ENCODE measurements at regions not wholly inside any gene's neighbourhood (a gene's known extent, or its start where the extent isn't known, plus 50 kb on each side); places are given as distances from the start of the nearest gene placed in this dataset.

DNA sequence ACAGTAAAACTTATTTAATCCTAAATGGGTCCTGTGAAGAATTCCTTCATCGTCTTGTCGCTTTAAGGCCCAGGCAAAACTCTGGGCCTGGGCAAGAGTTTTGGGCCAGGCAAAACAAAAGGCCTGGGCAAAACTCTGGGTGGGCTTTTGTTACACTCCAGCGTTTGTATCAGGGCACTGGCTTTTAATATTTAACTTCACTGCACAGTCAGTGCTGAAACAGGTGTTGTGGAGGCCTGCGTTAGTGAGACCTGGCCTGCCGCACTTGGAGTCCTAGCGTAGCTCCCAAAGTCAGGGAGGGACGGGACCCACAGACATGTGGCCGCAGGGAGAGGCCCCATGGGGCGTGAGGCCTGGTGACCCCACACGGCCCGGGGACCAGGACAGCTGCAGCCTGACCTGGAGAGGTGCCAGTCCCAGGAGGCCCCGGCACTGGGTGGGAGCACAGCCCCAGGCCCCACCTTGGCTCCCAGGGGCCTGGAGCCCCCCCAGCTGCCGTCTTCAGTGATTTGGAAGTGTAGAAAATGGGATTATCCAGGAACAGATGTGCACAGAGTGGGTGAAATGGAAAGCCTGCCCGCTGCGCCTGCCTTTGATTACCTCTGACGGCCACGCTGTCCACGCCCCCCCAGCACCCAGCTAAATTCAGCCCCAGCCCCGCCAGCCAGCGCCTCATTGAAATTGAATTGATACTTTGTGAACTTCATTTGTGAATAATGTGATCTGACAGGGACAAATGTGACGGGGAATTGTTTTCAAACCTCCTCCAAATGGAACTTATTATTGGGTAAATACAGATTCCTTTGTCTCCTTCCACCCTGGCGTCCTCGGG lies 132.9 kb upstream of the NKX1-1 start:
- TF ChIP-seq, protein P1, sequence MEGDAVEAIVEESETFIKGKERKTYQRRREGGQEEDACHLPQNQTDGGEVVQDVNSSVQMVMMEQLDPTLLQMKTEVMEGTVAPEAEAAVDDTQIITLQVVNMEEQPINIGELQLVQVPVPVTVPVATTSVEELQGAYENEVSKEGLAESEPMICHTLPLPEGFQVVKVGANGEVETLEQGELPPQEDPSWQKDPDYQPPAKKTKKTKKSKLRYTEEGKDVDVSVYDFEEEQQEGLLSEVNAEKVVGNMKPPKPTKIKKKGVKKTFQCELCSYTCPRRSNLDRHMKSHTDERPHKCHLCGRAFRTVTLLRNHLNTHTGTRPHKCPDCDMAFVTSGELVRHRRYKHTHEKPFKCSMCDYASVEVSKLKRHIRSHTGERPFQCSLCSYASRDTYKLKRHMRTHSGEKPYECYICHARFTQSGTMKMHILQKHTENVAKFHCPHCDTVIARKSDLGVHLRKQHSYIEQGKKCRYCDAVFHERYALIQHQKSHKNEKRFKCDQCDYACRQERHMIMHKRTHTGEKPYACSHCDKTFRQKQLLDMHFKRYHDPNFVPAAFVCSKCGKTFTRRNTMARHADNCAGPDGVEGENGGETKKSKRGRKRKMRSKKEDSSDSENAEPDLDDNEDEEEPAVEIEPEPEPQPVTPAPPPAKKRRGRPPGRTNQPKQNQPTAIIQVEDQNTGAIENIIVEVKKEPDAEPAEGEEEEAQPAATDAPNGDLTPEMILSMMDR (IDR thresholded peaks at IDR 0.05; ENCODE audit: borderline replicate concordance, insufficient read depth, low read depth, low read length) = no peak
- no peak overlapping the region for H3K4me3 ChIP-seq (ENCODE audit: low read depth, low read length)

DNA sequence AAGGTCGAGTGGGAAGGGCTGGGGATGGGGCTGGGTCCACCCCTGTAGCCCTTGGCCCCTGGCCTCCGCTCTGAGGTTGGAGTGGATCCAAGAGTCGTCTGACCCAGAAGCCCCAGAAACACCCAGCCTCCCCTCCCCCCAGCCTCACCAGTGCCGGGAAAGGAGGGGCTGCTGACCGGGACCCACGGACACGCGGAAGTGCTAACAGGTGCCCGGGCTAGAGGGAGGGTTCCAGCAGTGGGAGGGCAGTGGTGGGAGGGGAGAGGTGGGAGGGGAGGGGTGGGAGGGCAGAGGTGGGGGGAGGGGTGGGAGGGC lies 131.8 kb upstream of the NKX1-1 start:
- TF ChIP-seq, protein P1 (IDR thresholded peaks at IDR 0.05; ENCODE audit: borderline replicate concordance, insufficient read depth, low read depth, low read length) = no peak
- no peak overlapping the region for H3K4me3 ChIP-seq (ENCODE audit: low read depth, low read length)

DNA sequence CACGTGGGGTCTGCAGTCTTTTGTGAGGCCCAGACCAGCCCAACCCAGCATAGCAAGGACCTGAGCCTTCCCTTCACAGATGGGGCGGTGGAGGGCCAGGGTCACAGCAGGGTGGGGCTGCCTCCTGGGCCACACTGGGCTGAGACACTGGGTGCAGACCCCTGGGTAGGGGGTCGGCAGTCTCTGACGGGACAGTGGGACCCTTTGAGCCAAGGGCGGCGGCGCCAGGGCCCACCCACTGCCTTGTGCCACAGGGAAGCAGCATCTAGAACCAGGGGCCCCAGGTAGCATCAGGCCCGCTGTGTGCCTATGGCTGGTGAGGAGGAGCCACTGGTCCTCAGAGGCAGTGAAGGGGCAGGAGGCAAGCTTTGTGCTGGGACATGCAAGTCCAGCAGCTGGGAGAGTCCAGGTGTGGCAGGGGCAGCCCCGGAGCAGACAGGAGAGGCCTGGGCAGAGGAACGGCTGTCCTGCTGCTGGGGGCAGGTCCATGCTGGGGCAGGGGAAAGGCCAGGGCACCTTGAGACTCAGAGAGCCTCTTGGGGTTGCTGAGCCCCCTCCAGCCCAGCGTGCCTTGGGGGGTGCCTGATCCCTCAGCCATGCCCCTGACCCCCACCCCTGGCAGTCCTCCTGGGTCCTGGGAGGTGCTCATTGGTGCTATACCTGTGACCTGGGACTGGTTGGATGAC lies 131.3 kb upstream of the NKX1-1 start:
- H3K4me3 ChIP-seq (ENCODE audit: low read depth, low read length) = no peak overlapping the region
- TF ChIP-seq, protein P1 (IDR thresholded peaks at IDR 0.05; ENCODE audit: borderline replicate concordance, insufficient read depth, low read depth, low read length) = no peak

DNA sequence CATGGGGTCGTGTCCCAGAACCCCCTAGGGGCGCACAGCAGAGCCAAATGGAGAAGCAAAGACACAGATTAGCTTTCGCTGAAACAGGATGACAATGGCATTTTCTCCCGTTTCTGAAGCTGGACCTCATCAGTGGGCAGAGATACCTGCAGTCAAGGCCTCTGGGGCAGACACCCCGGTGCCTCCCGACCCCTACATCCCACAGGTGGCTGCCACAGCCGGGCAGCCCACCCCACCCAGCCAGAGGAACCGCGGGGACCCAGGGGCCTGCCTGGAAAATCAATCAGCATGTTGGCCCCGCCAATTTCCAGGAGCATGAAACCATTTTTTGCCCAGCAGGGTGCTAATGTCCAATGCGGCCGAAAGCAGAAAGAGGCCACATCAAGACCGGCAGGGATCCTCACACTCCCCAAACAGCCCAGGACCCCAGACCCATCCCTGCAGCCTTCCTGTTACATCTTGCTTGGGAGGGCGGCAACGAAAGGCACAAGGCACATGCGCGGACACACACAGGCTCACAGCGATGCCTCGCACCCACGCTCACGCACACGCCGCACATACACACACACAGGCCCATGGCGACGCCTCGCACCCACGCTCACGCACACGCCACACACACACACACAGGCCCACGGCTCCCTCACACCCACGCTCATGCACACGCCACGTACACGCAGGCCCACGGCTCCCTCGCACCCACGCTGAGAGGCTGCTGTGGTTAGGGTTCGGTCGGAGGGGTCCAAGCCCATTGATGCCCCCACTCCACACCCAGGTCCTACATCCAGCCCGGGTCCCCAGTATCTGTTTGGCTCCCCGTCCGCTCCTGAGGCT lies 130.6 kb upstream of the NKX1-1 start:
- H3K4me3 ChIP-seq (ENCODE audit: low read depth, low read length) = no peak overlapping the region
- TF ChIP-seq, protein P1 (IDR thresholded peaks at IDR 0.05; ENCODE audit: borderline replicate concordance, insufficient read depth, low read depth, low read length) = no peak

DNA sequence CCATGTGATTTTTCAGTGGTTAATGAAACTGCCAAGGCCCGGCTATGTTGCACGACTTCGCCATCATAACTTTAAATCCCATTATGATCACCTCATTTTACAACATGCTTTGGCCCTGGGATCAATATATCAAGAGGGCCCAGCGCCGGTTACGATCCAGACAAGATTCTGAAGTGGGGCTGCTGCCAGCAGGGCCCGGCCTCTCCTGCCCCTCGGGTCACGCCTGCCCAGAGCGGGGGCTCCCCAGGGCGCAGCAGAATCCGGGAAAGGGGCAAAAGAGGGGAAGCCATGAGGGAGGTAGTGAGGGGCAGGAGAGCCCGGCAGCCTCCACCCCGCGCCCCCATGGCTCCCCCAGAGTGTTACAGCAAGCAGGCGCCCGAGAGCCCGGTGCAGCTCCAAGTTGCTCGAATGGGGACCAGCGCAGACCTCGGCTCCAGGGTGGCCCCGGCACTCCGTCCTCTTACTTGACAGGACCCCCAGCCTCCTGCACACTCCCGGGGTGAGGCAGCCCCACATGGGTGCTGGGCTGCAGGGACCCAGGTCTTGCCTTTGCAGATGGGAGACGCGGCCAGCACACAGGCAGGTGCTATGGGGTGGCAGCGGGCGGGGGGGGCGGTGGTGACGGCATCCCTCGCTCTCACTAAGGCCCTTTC lies 129.8 kb upstream of the NKX1-1 start:
- H3K4me3 ChIP-seq (ENCODE audit: low read depth, low read length) = no peak overlapping the region
- TF ChIP-seq, protein P1 (IDR thresholded peaks at IDR 0.05; ENCODE audit: borderline replicate concordance, insufficient read depth, low read depth, low read length) = no peak

DNA sequence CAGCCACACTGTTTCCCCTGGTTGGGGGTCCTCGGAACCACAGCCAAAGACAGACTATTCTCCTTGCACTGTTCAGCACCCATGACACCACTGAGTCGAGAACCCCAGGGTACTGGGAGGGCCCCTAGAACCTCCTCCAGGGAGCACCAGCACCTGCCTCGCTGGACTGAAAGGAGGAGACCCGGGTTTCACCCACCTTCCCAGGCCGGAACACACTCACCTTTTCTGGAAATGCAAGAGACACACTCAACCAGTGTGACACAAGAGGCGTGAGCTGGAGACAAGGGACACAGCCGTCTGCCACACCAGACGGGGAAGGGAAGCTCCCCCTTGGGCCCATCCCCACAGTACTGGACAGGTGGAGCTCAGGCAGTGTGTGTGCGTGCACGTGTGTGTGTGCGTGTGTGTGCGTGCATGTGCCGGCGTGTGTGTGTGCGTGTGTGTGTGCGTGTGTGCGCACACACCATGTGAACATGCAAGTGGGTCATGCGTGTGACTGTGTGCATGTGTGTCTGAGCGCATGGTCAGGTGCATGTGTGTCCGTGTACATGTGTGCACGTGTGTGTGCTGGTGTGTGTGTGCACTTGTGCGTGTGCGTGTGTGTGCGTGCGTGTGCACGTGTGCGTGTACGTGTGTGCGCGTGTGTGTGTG lies 128.8 kb upstream of the NKX1-1 start:
- no peak overlapping the region for H3K4me3 ChIP-seq (ENCODE audit: low read depth, low read length)
- TF ChIP-seq, protein P1 (IDR thresholded peaks at IDR 0.05; ENCODE audit: borderline replicate concordance, insufficient read depth, low read depth, low read length) = no peak

Data from GM12875 (cell line).